ENCODE measurements at regions not wholly inside any gene's neighbourhood (a gene's known extent, or its start where the extent isn't known, plus 50 kb on each side); places are given as distances from the start of the nearest gene placed in this dataset.
"Not testable (repeated sequence)": the region's sequence is repeated elsewhere in the genome, so short reads cannot be mapped to it uniquely, and the experiment has no call there.

GRCh38 chr3:112755845-112756613, 90.6 kb downstream of the CD200R1L start:
- Histone ChIP-seq H3K27me3 (no peaks in the 10 kb centered on the region), H3K9me3 (ENCODE audit: low read depth) (no peaks in the 10 kb centered on the region), H3K4me1 (ENCODE audit: low read depth) (no peaks in the 10 kb centered on the region), H3K27ac (no peak overlapping the region), H3K36me3 (no peaks in the 10 kb centered on the region), H3K4me3 (no peak overlapping the region)
- DNase-seq (ENCODE audit: low read depth in 1 of 2, low spot score in 1 of 2), result no peak
- no peak for TF ChIP-seq CTCF (IDR thresholded peaks at IDR 0.05; ENCODE audit: low read depth, low read length)

GRCh38 chr3:112755046-112755445, 91.6 kb downstream of the CD200R1L start:
- not testable (repeated sequence) for H3K4me3 ChIP-seq; H3K9me3 ChIP-seq (ENCODE audit: low read depth); H3K27ac ChIP-seq; DNase-seq (ENCODE audit: low read depth in 1 of 2, low spot score in 1 of 2); H3K4me1 ChIP-seq (ENCODE audit: low read depth); H3K36me3 ChIP-seq; H3K27me3 ChIP-seq

- DNase-seq (ENCODE audit: low read depth in 1 of 2, low spot score in 1 of 2), result no peak
Observed at GRCh38 chr3:112751564-112752512, 94.8 kb downstream of the CD200R1L start.

GRCh38 chr3:112751061-112751460, 95.6 kb downstream of the CD200R1L start:
- H3K4me3 ChIP-seq, result no peak overlapping the region
- no peak overlapping the region for H3K27ac ChIP-seq
- no peak for DNase-seq (ENCODE audit: low read depth in 1 of 2, low spot score in 1 of 2)
- H3K36me3 ChIP-seq, result no peaks in the 10 kb centered on the region
- no peaks in the 10 kb centered on the region for H3K9me3 ChIP-seq (ENCODE audit: low read depth)
- H3K27me3 ChIP-seq, result no peaks in the 10 kb centered on the region
- no peak for TF ChIP-seq CTCF (IDR thresholded peaks at IDR 0.05; ENCODE audit: low read depth, low read length)
- no peaks in the 10 kb centered on the region for H3K4me1 ChIP-seq (ENCODE audit: low read depth)

More at GRCh38 chr3:112751564-112752512, 94.8 kb downstream of the CD200R1L start:
- Histone ChIP-seq H3K36me3 (no peaks in the 10 kb centered on the region), H3K4me3 (no peak overlapping the region), H3K9me3 (ENCODE audit: low read depth) (no peaks in the 10 kb centered on the region), H3K27me3 (no peaks in the 10 kb centered on the region), H3K27ac (no peak overlapping the region), H3K4me1 (ENCODE audit: low read depth) (no peaks in the 10 kb centered on the region)
- no peak for TF ChIP-seq CTCF (IDR thresholded peaks at IDR 0.05; ENCODE audit: low read depth, low read length)

GRCh38 chr3:112747624-112748023, 99.0 kb downstream of the CD200R1L start:
- no peak for TF ChIP-seq CTCF (IDR thresholded peaks at IDR 0.05; ENCODE audit: low read depth, low read length)
- Histone ChIP-seq H3K4me3 (no peak overlapping the region), H3K9me3 (ENCODE audit: low read depth) (no peaks in the 10 kb centered on the region), H3K27me3 (no peaks in the 10 kb centered on the region), H3K27ac (no peak overlapping the region), H3K36me3 (no peaks in the 10 kb centered on the region), H3K4me1 (ENCODE audit: low read depth) (no peaks in the 10 kb centered on the region)
- DNase-seq (ENCODE audit: low read depth in 1 of 2, low spot score in 1 of 2), result no peak

All from cardiac muscle cell (in vitro differentiated cells and primary cell).